ENCODE measurements at regions not wholly inside any gene's neighbourhood (a gene's known extent, or its start where the extent isn't known, plus 50 kb on each side); places are given as distances from the start of the nearest gene placed in this dataset.
"Not testable (repeated sequence)": the region's sequence is repeated elsewhere in the genome, so short reads cannot be mapped to it uniquely, and the experiment has no call there.

GRCh38 chr14:66268802-66269334, 217.3 kb upstream of the CCDC196 start:
- Histone ChIP-seq H3K9me3 (no peaks in the 10 kb centered on the region), H3K27me3 (no peaks in the 10 kb centered on the region), H3K36me3 (no peaks in the 10 kb centered on the region), H3K4me1 (no peaks in the 10 kb centered on the region), H3K4me3 (replicated peaks in 1 of 3) (no peak overlapping the region), H3K27ac (no peak overlapping the region)
- 90 to 91% methylated on average over 1 of the region's 1 CpG for WGBS, 2 donors
- no peak for DNase-seq
- intact Hi-C loops (cut with DNase I) = no loop called here
- no peak for TF ChIP-seq CTCF (IDR thresholded peaks at IDR 0.05)
- TF ChIP-seq POLR2A (IDR thresholded peaks at IDR 0.05) = no peak

DNA sequence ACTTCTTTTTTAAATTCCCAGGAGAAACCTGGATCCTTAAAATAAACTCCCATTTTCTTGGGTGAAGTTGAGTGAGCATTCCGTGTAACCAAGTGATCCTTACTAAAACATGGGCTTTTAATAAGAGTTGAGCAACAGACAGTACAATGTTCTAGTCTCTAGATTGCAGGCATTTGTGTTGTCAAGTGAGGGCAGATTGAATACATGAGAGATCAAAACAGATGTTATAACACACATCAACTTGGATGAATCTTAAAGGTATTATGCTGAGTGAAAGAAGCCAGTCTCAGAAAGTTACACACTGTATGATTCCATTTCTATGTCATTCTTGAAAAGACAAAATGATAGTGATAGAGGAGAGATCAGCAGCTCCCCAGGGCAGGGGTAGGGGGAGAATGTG, 213.9 kb upstream of the CCDC196 start:
- no peak for DNase-seq
- intact Hi-C loops (cut with DNase I) = no loop called here
- H3K27me3 ChIP-seq = no peaks in the 10 kb centered on the region
- H3K9me3 ChIP-seq = no peaks in the 10 kb centered on the region
- H3K27ac ChIP-seq = no peak overlapping the region
- 65 to 70% methylated on average over 1 of the region's 1 CpG for WGBS, 2 donors
- no peaks in the 10 kb centered on the region for H3K4me1 ChIP-seq
- H3K36me3 ChIP-seq = no peaks in the 10 kb centered on the region
- no peak overlapping the region for H3K4me3 ChIP-seq (replicated peaks in 1 of 3)
- TF ChIP-seq POLR2A (IDR thresholded peaks at IDR 0.05) = no peak
- TF ChIP-seq CTCF (IDR thresholded peaks at IDR 0.05) = no peak

- Histone ChIP-seq H3K27ac (no peak overlapping the region), H3K9me3 (no peaks in the 10 kb centered on the region), H3K4me3 (replicated peaks in 1 of 3) (no peak overlapping the region), H3K27me3 (no peaks in the 10 kb centered on the region), H3K36me3 (no peaks in the 10 kb centered on the region), H3K4me1 (no peaks in the 10 kb centered on the region)
- TF ChIP-seq POLR2A (IDR thresholded peaks at IDR 0.05) (no peak), CTCF (IDR thresholded peaks at IDR 0.05) (no peak)
- no peak for DNase-seq
- intact Hi-C loops (cut with DNase I) = no loop called here
- WGBS, 2 donors = 39 to 67% methylated on average over 1 of the region's 1 CpG
Observed at GRCh38 chr14:66273261-66273832, 212.8 kb upstream of the CCDC196 start.

DNA sequence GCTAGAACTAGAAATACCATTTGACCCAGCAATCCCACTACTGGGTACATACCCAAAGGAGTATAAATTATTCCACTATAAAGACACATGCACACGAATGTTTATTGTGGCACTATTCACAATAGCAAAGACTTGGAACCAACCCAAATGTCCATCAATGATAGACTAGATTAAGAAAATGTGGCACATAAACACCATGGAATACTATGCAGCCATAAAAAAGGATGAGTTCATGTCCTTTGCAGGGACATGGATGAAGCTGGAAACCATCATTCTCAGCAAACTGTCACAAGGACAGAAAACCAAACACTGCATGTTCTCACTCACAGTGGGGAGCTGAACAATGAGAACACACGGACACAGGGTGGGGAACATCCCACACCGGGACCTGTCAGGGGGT, 207.8 kb upstream of the CCDC196 start:
- H3K9me3 ChIP-seq; H3K27me3 ChIP-seq; H3K36me3 ChIP-seq; H3K4me1 ChIP-seq; H3K27ac ChIP-seq; H3K4me3 ChIP-seq (replicated peaks in 1 of 3); DNase-seq; intact Hi-C loops (cut with DNase I): not testable (repeated sequence)
- WGBS, 2 donors = 92% methylated on average over 3 of the region's 3 CpGs

DNA sequence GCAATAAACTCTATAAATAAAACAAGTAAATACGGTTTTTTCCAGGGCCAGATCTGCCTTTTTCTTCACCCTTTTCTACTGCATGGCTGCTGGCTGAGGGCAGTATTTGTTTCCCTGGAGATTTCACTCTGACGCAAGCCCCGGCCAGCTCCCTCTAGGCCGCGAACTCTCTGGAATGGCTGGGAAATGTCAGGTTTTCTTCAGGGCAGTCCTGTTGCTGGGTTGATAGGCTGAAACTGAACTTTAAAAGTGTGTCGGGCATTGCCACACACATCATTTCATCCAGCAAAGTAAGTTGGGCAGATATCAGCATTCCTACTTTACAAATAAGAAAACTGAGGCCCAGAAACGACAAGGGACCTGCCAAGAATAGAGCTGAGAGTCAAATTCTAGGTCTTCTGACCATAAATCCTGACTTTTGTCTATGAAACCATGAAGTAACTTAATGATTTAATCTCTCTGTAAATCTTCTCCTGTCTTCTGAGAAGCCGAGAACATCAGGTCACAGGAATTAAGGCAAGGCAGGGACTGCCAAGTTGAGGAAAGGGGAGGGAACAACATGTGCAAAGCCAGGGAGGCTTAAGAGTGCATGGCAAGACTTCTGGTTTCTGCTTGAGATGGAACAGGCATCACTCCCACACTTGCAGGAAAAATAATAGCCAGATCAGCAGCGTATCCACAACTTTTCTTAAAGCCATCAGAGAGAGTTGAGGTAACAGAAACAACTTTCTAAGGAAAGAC, 205.0 kb upstream of the CCDC196 start:
- H3K4me3 ChIP-seq (replicated peaks in 1 of 3) = no peak overlapping the region
- TF ChIP-seq POLR2A (IDR thresholded peaks at IDR 0.05) (no peak), CTCF (IDR thresholded peaks at IDR 0.05) (no peak)
- H3K9me3 ChIP-seq = no peaks in the 10 kb centered on the region
- no peaks in the 10 kb centered on the region for H3K27me3 ChIP-seq
- peak overlapping the region in 1 of 3 donors; percentile 54 for H3K27ac ChIP-seq
- no peak for DNase-seq
- intact Hi-C loops (cut with DNase I) = no loop called here
- H3K36me3 ChIP-seq = no peaks in the 10 kb centered on the region
- no peaks in the 10 kb centered on the region for H3K4me1 ChIP-seq
- WGBS, 2 donors = 64 to 77% methylated on average over 9 of the region's 9 CpGs

Data from thyroid gland (tissue), 4 donors.